Naive thymus-derived CD8-positive, alpha-beta T cell (primary cell): ENCODE measurements at regions not wholly inside any gene's neighbourhood (a gene's known extent, or its start where the extent isn't known, plus 50 kb on each side); places are given as distances from the start of the nearest gene placed in this dataset.

Experiments
- ATAC-seq, 2 donors: fragments of 150-1000 bp; cut with Tn5 transposase in 1 of 2; sonication (Bioruptor Pico), chemical (Tn5 transposase) in 1 of 2; 1 replicate in 1 of 2; 2 replicates in 1 of 2; pipeline ENCODE4 v1.10.0; 2021; ENCODE audit warnings: mild to moderate bottlenecking in 2 of 2, moderate library complexity in 2 of 2
- POLR2A ChIA-PET: fragments of 350-600 bp; sonication (Branson Sonifier 250); formaldehyde crosslinking; loops from one replicate; lab custom pipeline; 2021; ENCODE audit warnings: antibody characterized with exemption; lab: Charles Lee
- DNase-seq, 10 donors: peaks; one replicate each; pipeline versions ENCODE4 v3.0.0 to v3.0.0-alpha.2; 2020 to 2022
- H3K27ac Mint-ChIP-seq, 10 donors: one replicate each; pipeline ENCODE4 v1.8.0; 2020 to 2022; ENCODE audit warnings: mild to moderate bottlenecking in 10 of 10, mixed read lengths in 10 of 10, moderate library complexity in 4 of 10, inconsistent platforms in 1 of 10
- H3K27me3 Mint-ChIP-seq, 5 donors: one replicate each; pipeline ENCODE4 v1.8.0; 2021 to 2022; ENCODE audit warnings: mixed read lengths in 5 of 5
- H3K36me3 Mint-ChIP-seq, 3 donors: one replicate each; pipeline ENCODE4 v1.8.0; 2020 to 2022; ENCODE audit warnings: mixed read lengths in 3 of 3, mild to moderate bottlenecking in 2 of 3, inconsistent platforms in 1 of 3
- H3K4me1 Mint-ChIP-seq, 4 donors: one replicate each; pipeline ENCODE4 v1.8.0; 2021 to 2022; ENCODE audit warnings: mixed read lengths in 4 of 4
- H3K4me3 Mint-ChIP-seq, 10 donors: one replicate each; pipeline ENCODE4 v1.8.0; 2020 to 2022; ENCODE audit warnings: mild to moderate bottlenecking in 10 of 10, mixed read lengths in 10 of 10, moderate library complexity in 6 of 10, inconsistent platforms in 1 of 10
- H3K9me3 Mint-ChIP-seq, 9 donors: one replicate each; pipeline ENCODE4 v1.8.0; 2020 to 2022; ENCODE audit warnings: mixed read lengths in 9 of 9, mild to moderate bottlenecking in 3 of 9, inconsistent platforms in 1 of 9, moderate library complexity in 1 of 9

- no peaks in the 10 kb centered on the region for H3K36me3 Mint-ChIP-seq
- no peaks in the 10 kb centered on the region for H3K9me3 Mint-ChIP-seq
- H3K4me1 Mint-ChIP-seq = peaks cover 0 to 2% (median 0%) of the 10 kb centered on the region in 4 donors
- H3K4me3 Mint-ChIP-seq = no peak overlapping the region
- no peak overlapping the region for H3K27ac Mint-ChIP-seq
- DNase-seq = no peak
- ATAC-seq = no peak
- H3K27me3 Mint-ChIP-seq = peaks cover 16 to 38% (median 18%) of the 10 kb centered on the region in 5 donors
- POLR2A ChIA-PET = no interaction called here
Measured at GRCh38 chr1:87179851-87180519, 148.7 kb upstream of the LMO4 start.

DNA sequence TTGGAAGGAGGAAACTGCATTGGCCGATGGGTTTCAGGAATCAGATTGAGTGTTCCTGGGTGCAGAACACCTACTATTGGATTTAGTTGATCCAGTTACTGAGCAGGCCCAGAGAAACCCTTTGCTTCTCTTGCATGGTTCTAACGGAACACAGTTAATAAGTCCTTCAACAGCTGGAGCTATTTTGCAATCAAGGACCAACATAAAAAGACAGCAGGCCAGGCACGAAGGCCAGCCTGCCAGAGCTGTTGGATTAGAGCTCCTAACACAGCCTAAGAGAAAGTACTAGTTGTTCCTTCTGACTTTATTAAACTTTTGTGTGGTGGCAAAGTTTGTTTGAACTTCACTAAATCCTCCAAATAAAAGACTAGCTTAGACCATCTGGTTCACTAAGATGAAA, 148.0 kb upstream of the LMO4 start:
- DNase-seq (no peak), ATAC-seq (no peak)
- Mint-ChIP-seq H3K4me1 (peaks cover 0 to 2% (median 0%) of the 10 kb centered on the region in 4 donors), H3K9me3 (no peaks in the 10 kb centered on the region), H3K4me3 (no peak overlapping the region), H3K27me3 (peaks cover 16 to 31% (median 18%) of the 10 kb centered on the region in 5 donors), H3K36me3 (no peaks in the 10 kb centered on the region), H3K27ac (no peak overlapping the region)
- POLR2A ChIA-PET = no interaction called here

- no peak overlapping the region for H3K4me3 Mint-ChIP-seq
- DNase-seq (no peak), ATAC-seq (no peak)
- peaks cover 10 to 26% (median 21%) of the 10 kb centered on the region in 5 donors for H3K27me3 Mint-ChIP-seq
- peak overlapping the region in 1 of 10 donors; percentile 42 for H3K27ac Mint-ChIP-seq
- H3K9me3 Mint-ChIP-seq = no peaks in the 10 kb centered on the region
- no peaks in the 10 kb centered on the region for H3K36me3 Mint-ChIP-seq
- no peaks in the 10 kb centered on the region for H3K4me1 Mint-ChIP-seq
- POLR2A ChIA-PET = no interaction called here
Measured at GRCh38 chr1:87182611-87183010, 146.1 kb upstream of the LMO4 start.

- no peak for ATAC-seq
Measured at GRCh38 chr1:87185077-87185476, 143.6 kb upstream of the LMO4 start.

DNA sequence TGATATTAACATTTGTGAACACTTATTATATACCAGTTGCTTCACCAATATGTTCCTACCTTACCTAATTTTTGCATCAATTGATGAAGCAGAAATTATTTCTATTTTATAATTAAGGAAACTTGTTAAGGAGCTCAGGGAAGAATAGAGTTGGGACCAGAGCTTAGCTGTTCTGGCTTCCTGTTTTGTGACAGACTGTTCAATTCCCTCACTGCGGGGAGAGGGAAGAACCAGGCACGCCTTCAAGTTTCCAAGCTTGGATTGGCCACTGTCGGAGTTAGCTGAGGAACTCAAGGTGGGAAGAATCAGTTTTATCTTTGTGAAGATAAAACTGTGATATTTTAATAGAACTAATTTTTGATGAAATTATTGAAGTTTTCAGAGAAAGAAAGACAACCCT, 142.3 kb upstream of the LMO4 start:
- no peak overlapping the region for H3K27ac Mint-ChIP-seq
- no peak overlapping the region for H3K4me3 Mint-ChIP-seq
- POLR2A ChIA-PET = no interaction called here
- no peaks in the 10 kb centered on the region for H3K9me3 Mint-ChIP-seq
- H3K4me1 Mint-ChIP-seq = no peaks in the 10 kb centered on the region
- no peak for ATAC-seq
- H3K27me3 Mint-ChIP-seq = peaks cover 7 to 24% (median 20%) of the 10 kb centered on the region in 5 donors
- DNase-seq = no peak
- no peaks in the 10 kb centered on the region for H3K36me3 Mint-ChIP-seq

More at GRCh38 chr1:87185077-87185476, 143.6 kb upstream of the LMO4 start:
- Mint-ChIP-seq H3K27me3 (peaks cover 10 to 26% (median 19%) of the 10 kb centered on the region in 5 donors), H3K9me3 (no peaks in the 10 kb centered on the region), H3K4me3 (no peak overlapping the region), H3K36me3 (no peaks in the 10 kb centered on the region), H3K4me1 (no peaks in the 10 kb centered on the region), H3K27ac (no peak overlapping the region)
- POLR2A ChIA-PET = no interaction called here
- DNase-seq = no peak

GRCh38 chr1:87188640-87189039, 140.0 kb upstream of the LMO4 start:
- Mint-ChIP-seq H3K4me3 (no peak overlapping the region), H3K9me3 (no peaks in the 10 kb centered on the region), H3K27ac (no peak overlapping the region), H3K4me1 (no peaks in the 10 kb centered on the region), H3K27me3 (peaks cover 3 to 18% (median 15%) of the 10 kb centered on the region in 5 donors), H3K36me3 (no peaks in the 10 kb centered on the region)
- ATAC-seq (no peak), DNase-seq (no peak)
- POLR2A ChIA-PET = no interaction called here

DNA sequence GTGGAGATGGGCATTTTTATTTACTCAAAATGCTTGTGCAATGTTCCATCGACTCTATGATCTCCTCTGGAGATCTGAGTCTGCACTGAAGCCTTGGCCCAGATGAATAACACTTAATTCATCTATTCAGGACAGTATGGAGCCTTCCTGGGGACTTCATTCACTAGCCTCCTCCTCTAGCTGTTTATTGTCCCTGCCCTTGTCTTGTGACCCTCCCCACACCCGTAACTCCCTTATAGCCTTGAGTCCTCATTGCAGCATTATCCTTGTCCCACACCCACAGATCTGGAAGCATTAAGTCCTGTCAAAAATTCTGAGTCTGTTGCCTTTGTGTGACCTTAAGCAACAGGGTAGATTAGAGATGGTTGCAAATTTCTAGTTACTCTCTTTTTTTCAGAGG, 138.3 kb upstream of the LMO4 start:
- peaks cover 2 to 12% (median 10%) of the 10 kb centered on the region in 5 donors for H3K27me3 Mint-ChIP-seq
- POLR2A ChIA-PET = no interaction called here
- peaks cover 0 to 5% (median 0%) of the 10 kb centered on the region in 3 donors for H3K36me3 Mint-ChIP-seq
- no peaks in the 10 kb centered on the region for H3K4me1 Mint-ChIP-seq
- no peak for ATAC-seq
- H3K27ac Mint-ChIP-seq = no peak overlapping the region
- no peak overlapping the region for H3K4me3 Mint-ChIP-seq
- peaks cover 2 to 17% (median 5%) of the 10 kb centered on the region in 9 donors for H3K9me3 Mint-ChIP-seq
- DNase-seq = no peak

GRCh38 chr1:87191646-87192045, 137.0 kb upstream of the LMO4 start:
- H3K27me3 Mint-ChIP-seq = peaks cover 2 to 12% (median 9%) of the 10 kb centered on the region in 5 donors
- POLR2A ChIA-PET = no interaction called here
- DNase-seq = no peak

DNA sequence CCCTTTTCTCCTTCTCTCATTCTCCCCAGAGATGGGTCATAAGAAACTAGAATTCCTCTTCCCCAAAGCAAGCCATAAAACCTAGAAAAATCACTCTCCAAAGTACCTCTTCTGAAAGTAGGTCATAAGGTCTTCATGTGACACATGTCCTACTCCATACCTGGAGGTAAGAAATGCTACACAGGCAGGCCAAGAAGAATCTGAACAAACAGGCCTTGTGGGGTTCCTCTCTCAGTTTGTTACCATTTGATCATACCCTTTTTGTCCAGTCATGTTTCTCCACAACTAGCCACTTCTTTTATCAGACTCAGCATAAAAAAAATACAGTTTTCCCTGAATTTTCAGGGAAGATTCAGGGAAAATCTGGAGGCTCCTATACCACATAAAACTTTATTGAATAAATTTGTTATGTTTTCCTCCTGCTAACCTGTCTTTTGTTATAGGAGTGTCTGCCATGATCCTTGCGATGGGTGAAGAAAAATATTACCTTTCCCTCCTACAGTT, 134.4 kb upstream of the LMO4 start:
- Mint-ChIP-seq H3K4me1 (no peaks in the 10 kb centered on the region), H3K36me3 (peaks cover 0 to 5% (median 0%) of the 10 kb centered on the region in 3 donors), H3K27ac (no peak overlapping the region), H3K4me3 (no peak overlapping the region), H3K9me3 (peaks cover 2 to 18% (median 5%) of the 10 kb centered on the region in 9 donors), H3K27me3 (peaks cover 5 to 19% (median 10%) of the 10 kb centered on the region in 5 donors)
- no peak for DNase-seq
- no peak for ATAC-seq
- POLR2A ChIA-PET = no interaction called here

More at GRCh38 chr1:87191646-87192045, 137.0 kb upstream of the LMO4 start:
- no peak overlapping the region for H3K4me3 Mint-ChIP-seq
- peaks cover 2 to 18% (median 5%) of the 10 kb centered on the region in 9 donors for H3K9me3 Mint-ChIP-seq
- H3K36me3 Mint-ChIP-seq = peaks cover 0 to 5% (median 0%) of the 10 kb centered on the region in 3 donors
- no peak overlapping the region for H3K27ac Mint-ChIP-seq
- ATAC-seq = no peak
- no peaks in the 10 kb centered on the region for H3K4me1 Mint-ChIP-seq

- no peak for ATAC-seq
- Mint-ChIP-seq H3K27me3 (peaks cover 6 to 22% (median 15%) of the 10 kb centered on the region in 5 donors), H3K36me3 (peaks cover 0 to 5% (median 0%) of the 10 kb centered on the region in 3 donors), H3K4me1 (no peaks in the 10 kb centered on the region), H3K9me3 (peaks cover 2 to 18% (median 5%) of the 10 kb centered on the region in 9 donors), H3K27ac (no peak overlapping the region), H3K4me3 (no peak overlapping the region)
- DNase-seq = no peak
- POLR2A ChIA-PET = no interaction called here
Measured at GRCh38 chr1:87194856-87195255, 133.8 kb upstream of the LMO4 start.

DNA sequence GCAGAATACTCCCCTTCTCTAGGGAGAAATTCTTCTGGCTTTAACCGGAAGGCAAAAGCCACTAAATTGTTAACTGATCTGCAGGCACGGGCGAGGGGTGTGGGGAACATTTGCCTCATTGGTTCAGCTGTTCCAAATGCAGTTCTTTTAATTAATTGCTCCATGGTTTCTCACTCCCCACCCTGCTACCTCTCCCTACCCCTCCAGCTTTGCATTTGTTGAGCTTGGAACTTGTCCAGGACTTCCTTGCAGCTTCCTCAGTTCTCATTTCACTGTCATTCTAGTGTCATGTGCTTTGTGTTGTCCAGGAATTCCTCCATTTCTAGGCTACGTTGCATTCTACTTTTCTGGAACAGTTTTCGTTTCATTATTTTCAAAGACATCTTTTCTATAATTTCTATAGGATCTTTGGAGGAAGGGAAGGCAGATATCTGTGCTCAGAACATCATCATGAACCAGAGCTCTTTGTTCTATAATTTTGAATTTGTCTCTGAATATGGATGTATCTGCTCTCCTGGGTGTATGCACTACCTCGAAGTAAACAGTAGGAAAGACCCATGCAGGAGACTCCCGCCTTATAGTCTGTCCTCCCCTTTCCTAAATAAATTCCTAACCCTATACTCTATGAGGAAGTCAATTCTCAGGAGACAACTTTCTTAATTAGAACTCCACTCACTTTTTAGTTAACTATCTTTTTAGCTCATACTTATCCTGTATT, 132.4 kb upstream of the LMO4 start:
- POLR2A ChIA-PET = no interaction called here
- DNase-seq (no peak), ATAC-seq (no peak)
- peaks cover 2 to 18% (median 5%) of the 10 kb centered on the region in 9 donors for H3K9me3 Mint-ChIP-seq
- H3K27ac Mint-ChIP-seq = no peak overlapping the region
- peaks cover 15 to 31% (median 23%) of the 10 kb centered on the region in 5 donors for H3K27me3 Mint-ChIP-seq
- H3K36me3 Mint-ChIP-seq = peaks cover 0 to 5% (median 0%) of the 10 kb centered on the region in 3 donors
- no peak overlapping the region for H3K4me3 Mint-ChIP-seq
- H3K4me1 Mint-ChIP-seq = no peaks in the 10 kb centered on the region

GRCh38 chr1:87197156-87197555, 131.5 kb upstream of the LMO4 start:
- peaks cover 2 to 18% (median 5%) of the 10 kb centered on the region in 9 donors for H3K9me3 Mint-ChIP-seq
- H3K27me3 Mint-ChIP-seq = peaks cover 20 to 33% (median 25%) of the 10 kb centered on the region in 5 donors
- no peak overlapping the region for H3K27ac Mint-ChIP-seq
- H3K36me3 Mint-ChIP-seq = peaks cover 0 to 5% (median 0%) of the 10 kb centered on the region in 3 donors
- DNase-seq (no peak), ATAC-seq (no peak)
- POLR2A ChIA-PET = no interaction called here
- peaks cover 0 to 2% (median 1%) of the 10 kb centered on the region in 4 donors for H3K4me1 Mint-ChIP-seq
- no peak overlapping the region for H3K4me3 Mint-ChIP-seq

GRCh38 chr1:87197641-87198040, 131.0 kb upstream of the LMO4 start:
- ATAC-seq = no peak
- Mint-ChIP-seq H3K4me1 (peaks cover 4 to 7% (median 6%) of the 10 kb centered on the region in 4 donors), H3K27me3 (peaks cover 20 to 38% (median 30%) of the 10 kb centered on the region in 5 donors), H3K4me3 (no peak overlapping the region), H3K27ac (no peak overlapping the region), H3K9me3 (peaks cover 2 to 18% (median 5%) of the 10 kb centered on the region in 9 donors), H3K36me3 (peaks cover 0 to 5% (median 0%) of the 10 kb centered on the region in 3 donors)
- POLR2A ChIA-PET = no interaction called here
- no peak for DNase-seq
